WTC11 (cell line): ENCODE measurements at regions not wholly inside any gene's neighbourhood (a gene's known extent, or its start where the extent isn't known, plus 50 kb on each side); places are given as distances from the start of the nearest gene placed in this dataset.

Experiments
- ATAC-seq: fragments of 200-7000 bp; cut with Tn5 transposase; 2 replicates; pipeline ENCODE4 v1.10.0; 2021; ENCODE audit warnings: mild to moderate bottlenecking, moderate library complexity
- CTCF ChIA-PET: fragments of 300-600 bp; sonication (Branson Sonifier 250); formaldehyde crosslinking; loops from one replicate; lab custom pipeline; 2021; ENCODE audit warnings: antibody characterized with exemption; lab: Charles Lee
- POLR2A ChIA-PET: fragments of 350-600 bp; sonication (Branson Sonifier 250); formaldehyde crosslinking; loops from one replicate; lab custom pipeline; 2021; ENCODE audit warnings: antibody characterized with exemption; lab: Charles Lee
- DNase-seq: peaks from one replicate; pipeline ENCODE4 v3.0.0; 2021; ENCODE audit warnings: low spot score
- H3K27ac Mint-ChIP-seq: 2 replicates; pipeline ENCODE4 v1.8.0; 2021; ENCODE audit warnings: mixed read lengths
- H3K27me3 Mint-ChIP-seq: 2 replicates; pipeline ENCODE4 v1.8.0; 2021; ENCODE audit warnings: low read depth, mild to moderate bottlenecking, moderate library complexity, mixed read lengths
- H3K36me3 Mint-ChIP-seq: 2 replicates; pipeline ENCODE4 v1.8.0; 2021; ENCODE audit warnings: mixed read lengths
- H3K4me1 Mint-ChIP-seq: 2 replicates; pipeline ENCODE4 v1.8.0; 2022; ENCODE audit warnings: mixed read lengths
- H3K4me3 Mint-ChIP-seq: 2 replicates; pipeline ENCODE4 v1.8.0; 2021; ENCODE audit warnings: mild to moderate bottlenecking, moderate library complexity, mixed read lengths
- H3K9me3 Mint-ChIP-seq: 2 replicates; pipeline ENCODE4 v1.8.0; 2021; ENCODE audit warnings: mixed read lengths
- ATF1 ChIP-seq: sonication (generic); formaldehyde crosslinking; IDR thresholded peaks from 2 replicates; pipeline ENCODE4 v1.8.1; 2023; ENCODE audit warnings: mild to moderate bottlenecking, moderate library complexity, missing genetic modification reagents
- ELF4 ChIP-seq: sonication (generic); formaldehyde crosslinking; IDR thresholded peaks from 2 replicates; pipeline ENCODE4 v1.8.1; 2022; ENCODE audit warnings: low read depth, mild to moderate bottlenecking, moderate library complexity, missing genetic modification reagents
- ESRRA ChIP-seq: sonication (generic); formaldehyde crosslinking; IDR thresholded peaks from 2 replicates; pipeline ENCODE4 v1.8.1; 2022; ENCODE audit warnings: mild to moderate bottlenecking, missing genetic modification reagents, borderline replicate concordance
- GRHL2 ChIP-seq: fragments of 250-450 bp; sonication (Bioruptor Pico); IDR thresholded peaks from 2 replicates; pipeline ENCODE4 v1.8.0; 2022; ENCODE audit warnings: mild to moderate bottlenecking, moderate library complexity; ENCODE audit not compliant: insufficient replicate concordance, severe bottlenecking
- GTF2I ChIP-seq: fragments of 250-450 bp; sonication (Bioruptor Pico); conservative IDR thresholded peaks from 2 replicates; pipeline ENCODE4 v1.4.0; 2021; ENCODE audit warnings: mild to moderate bottlenecking
- MXD4 ChIP-seq: fragments of 250-450 bp; sonication (Bioruptor Pico); IDR thresholded peaks from 2 replicates; pipeline ENCODE4 v1.8.0; 2021; ENCODE audit warnings: mild to moderate bottlenecking, moderate library complexity, borderline replicate concordance
- NFYB ChIP-seq: sonication (generic); formaldehyde crosslinking; conservative IDR thresholded peaks from 2 replicates; pipeline ENCODE4 v1.8.0; 2022; ENCODE audit warnings: low read depth, missing genetic modification reagents
- SMAD3 ChIP-seq: sonication (generic); formaldehyde crosslinking; IDR thresholded peaks from 2 replicates; pipeline ENCODE4 v1.8.0; 2022; ENCODE audit warnings: missing genetic modification reagents, mild to moderate bottlenecking, borderline replicate concordance
- TP53 ChIP-seq: sonication (generic); formaldehyde crosslinking; IDR thresholded peaks from 2 replicates; pipeline ENCODE4 v1.8.1; 2023; ENCODE audit warnings: mild to moderate bottlenecking, missing genetic modification reagents
- ZNF121 ChIP-seq: sonication (generic); formaldehyde crosslinking; IDR thresholded peaks from 2 replicates; pipeline ENCODE4 v1.8.0; 2023; ENCODE audit warnings: missing genetic modification reagents
- ZNF671 ChIP-seq: fragments of 250-450 bp; sonication (Bioruptor Pico); IDR thresholded peaks from 2 replicates; pipeline ENCODE4 v1.8.0; 2021; ENCODE audit warnings: mild to moderate bottlenecking
- TF ChIP-seq, protein P1 (sequence below): fragments of 250-450 bp; sonication (Bioruptor Pico); IDR thresholded peaks from 2 replicates; pipeline ENCODE4 v2.1.2; 2022; ENCODE audit warnings: mild to moderate bottlenecking, moderate library complexity
- TF ChIP-seq, protein P2 (sequence below): sonication (generic); formaldehyde crosslinking; IDR thresholded peaks from 2 replicates; pipeline ENCODE4 v1.8.0; 2022; ENCODE audit warnings: mild to moderate bottlenecking, missing genetic modification reagents
- TF ChIP-seq, protein P3 (sequence below): fragments of 250-450 bp; sonication (Bioruptor Pico); IDR thresholded peaks from 2 replicates; pipeline ENCODE4 v1.9.0; 2021; ENCODE audit warnings: mild to moderate bottlenecking
- TF ChIP-seq, protein P4 (sequence below): sonication (generic); formaldehyde crosslinking; IDR thresholded peaks from 2 replicates; pipeline ENCODE4 v1.8.1; 2023; ENCODE audit warnings: mild to moderate bottlenecking, missing genetic modification reagents, borderline replicate concordance
- TF ChIP-seq, protein P5 (sequence below): fragments of 200-600 bp; IDR thresholded peaks from 2 replicates; pipeline ENCODE4 v1.8.0; 2022; ENCODE audit warnings: antibody characterized with exemption
- TF ChIP-seq, protein P6 (sequence below): sonication (generic); formaldehyde crosslinking; IDR thresholded peaks from 2 replicates; pipeline ENCODE4 v1.8.1; 2022; ENCODE audit warnings: low read depth, mild to moderate bottlenecking, moderate library complexity, missing genetic modification reagents, borderline replicate concordance
- TF ChIP-seq, protein P7 (sequence below): fragments of 250-450 bp; sonication (Bioruptor Pico); IDR thresholded peaks from 2 replicates; pipeline ENCODE4 v1.8.0; 2021; ENCODE audit warnings: mild to moderate bottlenecking

DNA sequence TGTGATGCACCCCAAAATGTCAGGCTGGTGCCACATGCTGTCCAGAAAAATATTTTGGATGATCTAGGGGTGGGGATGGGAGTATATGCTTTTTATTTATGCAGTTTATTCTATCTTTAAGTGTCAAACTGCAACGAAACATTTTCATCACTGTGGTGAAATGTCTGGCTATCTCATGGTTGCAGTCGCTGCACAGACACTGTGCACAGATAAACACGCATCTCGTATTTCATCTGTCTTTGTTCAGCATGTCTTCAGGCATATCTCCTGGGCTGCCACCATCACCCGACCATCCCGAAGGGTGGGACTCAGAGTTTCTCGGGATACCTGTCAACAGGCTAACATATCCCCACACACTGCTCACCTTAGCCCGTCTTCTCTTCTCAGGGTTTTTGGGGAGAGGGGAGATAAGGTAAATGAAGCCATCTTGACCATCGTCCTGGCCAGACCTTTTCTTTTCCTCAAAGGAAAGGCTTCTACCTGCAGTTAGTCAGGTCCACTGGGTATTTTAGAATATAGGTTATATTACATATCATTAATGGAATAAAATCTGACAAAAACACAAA is 80.7 kb upstream of the NABP1 start (continued):
- TF ChIP-seq, protein P1, sequence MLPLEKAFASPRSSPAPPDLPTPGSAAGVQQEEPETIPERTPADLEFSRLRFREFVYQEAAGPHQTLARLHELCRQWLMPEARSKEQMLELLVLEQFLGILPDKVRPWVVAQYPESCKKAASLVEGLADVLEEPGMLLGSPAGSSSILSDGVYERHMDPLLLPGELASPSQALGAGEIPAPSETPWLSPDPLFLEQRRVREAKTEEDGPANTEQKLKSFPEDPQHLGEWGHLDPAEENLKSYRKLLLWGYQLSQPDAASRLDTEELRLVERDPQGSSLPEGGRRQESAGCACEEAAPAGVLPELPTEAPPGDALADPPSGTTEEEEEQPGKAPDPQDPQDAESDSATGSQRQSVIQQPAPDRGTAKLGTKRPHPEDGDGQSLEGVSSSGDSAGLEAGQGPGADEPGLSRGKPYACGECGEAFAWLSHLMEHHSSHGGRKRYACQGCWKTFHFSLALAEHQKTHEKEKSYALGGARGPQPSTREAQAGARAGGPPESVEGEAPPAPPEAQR (CRISPR knock-in tag) = no peak
- no peak for TF ChIP-seq MXD4 (CRISPR knock-in tag)
- no peak for TF ChIP-seq GTF2I

DNA sequence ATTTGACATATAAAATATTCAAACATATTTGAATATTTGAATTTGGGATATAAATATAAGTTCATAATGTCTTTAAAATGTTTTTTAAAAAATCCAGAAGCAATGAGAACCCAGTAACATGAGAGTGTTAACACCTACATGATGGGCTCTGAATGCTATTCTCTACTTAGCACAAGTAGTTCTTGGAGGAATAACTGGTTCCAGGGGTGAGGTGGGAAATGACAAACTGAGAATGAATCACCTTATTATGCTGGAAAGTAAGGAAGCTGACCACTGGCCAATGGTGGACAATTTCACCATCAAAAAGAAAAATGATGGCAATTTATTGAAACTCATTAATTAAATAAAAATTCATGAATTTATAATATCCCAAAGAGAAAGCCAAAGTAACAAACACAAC is 79.6 kb upstream of the NABP1 start:
- TF ChIP-seq, protein P2, sequence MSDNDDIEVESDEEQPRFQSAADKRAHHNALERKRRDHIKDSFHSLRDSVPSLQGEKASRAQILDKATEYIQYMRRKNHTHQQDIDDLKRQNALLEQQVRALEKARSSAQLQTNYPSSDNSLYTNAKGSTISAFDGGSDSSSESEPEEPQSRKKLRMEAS (CRISPR knock-in tag) = no peak
- TF ChIP-seq, protein P3, sequence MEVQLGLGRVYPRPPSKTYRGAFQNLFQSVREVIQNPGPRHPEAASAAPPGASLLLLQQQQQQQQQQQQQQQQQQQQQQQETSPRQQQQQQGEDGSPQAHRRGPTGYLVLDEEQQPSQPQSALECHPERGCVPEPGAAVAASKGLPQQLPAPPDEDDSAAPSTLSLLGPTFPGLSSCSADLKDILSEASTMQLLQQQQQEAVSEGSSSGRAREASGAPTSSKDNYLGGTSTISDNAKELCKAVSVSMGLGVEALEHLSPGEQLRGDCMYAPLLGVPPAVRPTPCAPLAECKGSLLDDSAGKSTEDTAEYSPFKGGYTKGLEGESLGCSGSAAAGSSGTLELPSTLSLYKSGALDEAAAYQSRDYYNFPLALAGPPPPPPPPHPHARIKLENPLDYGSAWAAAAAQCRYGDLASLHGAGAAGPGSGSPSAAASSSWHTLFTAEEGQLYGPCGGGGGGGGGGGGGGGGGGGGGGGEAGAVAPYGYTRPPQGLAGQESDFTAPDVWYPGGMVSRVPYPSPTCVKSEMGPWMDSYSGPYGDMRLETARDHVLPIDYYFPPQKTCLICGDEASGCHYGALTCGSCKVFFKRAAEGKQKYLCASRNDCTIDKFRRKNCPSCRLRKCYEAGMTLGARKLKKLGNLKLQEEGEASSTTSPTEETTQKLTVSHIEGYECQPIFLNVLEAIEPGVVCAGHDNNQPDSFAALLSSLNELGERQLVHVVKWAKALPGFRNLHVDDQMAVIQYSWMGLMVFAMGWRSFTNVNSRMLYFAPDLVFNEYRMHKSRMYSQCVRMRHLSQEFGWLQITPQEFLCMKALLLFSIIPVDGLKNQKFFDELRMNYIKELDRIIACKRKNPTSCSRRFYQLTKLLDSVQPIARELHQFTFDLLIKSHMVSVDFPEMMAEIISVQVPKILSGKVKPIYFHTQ (CRISPR knock-in tag) = no peak
- TF ChIP-seq ESRRA (no peak), ZNF671 (CRISPR knock-in tag) (no peak), GTF2I (no peak), GRHL2 (CRISPR knock-in tag) (no peak), TP53 (CRISPR knock-in tag) (no peak), ELF4 (CRISPR knock-in tag) (no peak), ATF1 (CRISPR knock-in tag) (no peak), NFYB (no peak), ZNF121 (CRISPR knock-in tag) (no peak), SMAD3 (CRISPR knock-in tag) (no peak)
- TF ChIP-seq, protein P4, sequence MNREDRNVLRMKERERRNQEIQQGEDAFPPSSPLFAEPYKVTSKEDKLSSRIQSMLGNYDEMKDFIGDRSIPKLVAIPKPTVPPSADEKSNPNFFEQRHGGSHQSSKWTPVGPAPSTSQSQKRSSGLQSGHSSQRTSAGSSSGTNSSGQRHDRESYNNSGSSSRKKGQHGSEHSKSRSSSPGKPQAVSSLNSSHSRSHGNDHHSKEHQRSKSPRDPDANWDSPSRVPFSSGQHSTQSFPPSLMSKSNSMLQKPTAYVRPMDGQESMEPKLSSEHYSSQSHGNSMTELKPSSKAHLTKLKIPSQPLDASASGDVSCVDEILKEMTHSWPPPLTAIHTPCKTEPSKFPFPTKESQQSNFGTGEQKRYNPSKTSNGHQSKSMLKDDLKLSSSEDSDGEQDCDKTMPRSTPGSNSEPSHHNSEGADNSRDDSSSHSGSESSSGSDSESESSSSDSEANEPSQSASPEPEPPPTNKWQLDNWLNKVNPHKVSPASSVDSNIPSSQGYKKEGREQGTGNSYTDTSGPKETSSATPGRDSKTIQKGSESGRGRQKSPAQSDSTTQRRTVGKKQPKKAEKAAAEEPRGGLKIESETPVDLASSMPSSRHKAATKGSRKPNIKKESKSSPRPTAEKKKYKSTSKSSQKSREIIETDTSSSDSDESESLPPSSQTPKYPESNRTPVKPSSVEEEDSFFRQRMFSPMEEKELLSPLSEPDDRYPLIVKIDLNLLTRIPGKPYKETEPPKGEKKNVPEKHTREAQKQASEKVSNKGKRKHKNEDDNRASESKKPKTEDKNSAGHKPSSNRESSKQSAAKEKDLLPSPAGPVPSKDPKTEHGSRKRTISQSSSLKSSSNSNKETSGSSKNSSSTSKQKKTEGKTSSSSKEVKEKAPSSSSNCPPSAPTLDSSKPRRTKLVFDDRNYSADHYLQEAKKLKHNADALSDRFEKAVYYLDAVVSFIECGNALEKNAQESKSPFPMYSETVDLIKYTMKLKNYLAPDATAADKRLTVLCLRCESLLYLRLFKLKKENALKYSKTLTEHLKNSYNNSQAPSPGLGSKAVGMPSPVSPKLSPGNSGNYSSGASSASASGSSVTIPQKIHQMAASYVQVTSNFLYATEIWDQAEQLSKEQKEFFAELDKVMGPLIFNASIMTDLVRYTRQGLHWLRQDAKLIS (CRISPR knock-in tag) = no peak
- TF ChIP-seq, protein P5, sequence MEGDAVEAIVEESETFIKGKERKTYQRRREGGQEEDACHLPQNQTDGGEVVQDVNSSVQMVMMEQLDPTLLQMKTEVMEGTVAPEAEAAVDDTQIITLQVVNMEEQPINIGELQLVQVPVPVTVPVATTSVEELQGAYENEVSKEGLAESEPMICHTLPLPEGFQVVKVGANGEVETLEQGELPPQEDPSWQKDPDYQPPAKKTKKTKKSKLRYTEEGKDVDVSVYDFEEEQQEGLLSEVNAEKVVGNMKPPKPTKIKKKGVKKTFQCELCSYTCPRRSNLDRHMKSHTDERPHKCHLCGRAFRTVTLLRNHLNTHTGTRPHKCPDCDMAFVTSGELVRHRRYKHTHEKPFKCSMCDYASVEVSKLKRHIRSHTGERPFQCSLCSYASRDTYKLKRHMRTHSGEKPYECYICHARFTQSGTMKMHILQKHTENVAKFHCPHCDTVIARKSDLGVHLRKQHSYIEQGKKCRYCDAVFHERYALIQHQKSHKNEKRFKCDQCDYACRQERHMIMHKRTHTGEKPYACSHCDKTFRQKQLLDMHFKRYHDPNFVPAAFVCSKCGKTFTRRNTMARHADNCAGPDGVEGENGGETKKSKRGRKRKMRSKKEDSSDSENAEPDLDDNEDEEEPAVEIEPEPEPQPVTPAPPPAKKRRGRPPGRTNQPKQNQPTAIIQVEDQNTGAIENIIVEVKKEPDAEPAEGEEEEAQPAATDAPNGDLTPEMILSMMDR = no peak
- TF ChIP-seq, protein P6, sequence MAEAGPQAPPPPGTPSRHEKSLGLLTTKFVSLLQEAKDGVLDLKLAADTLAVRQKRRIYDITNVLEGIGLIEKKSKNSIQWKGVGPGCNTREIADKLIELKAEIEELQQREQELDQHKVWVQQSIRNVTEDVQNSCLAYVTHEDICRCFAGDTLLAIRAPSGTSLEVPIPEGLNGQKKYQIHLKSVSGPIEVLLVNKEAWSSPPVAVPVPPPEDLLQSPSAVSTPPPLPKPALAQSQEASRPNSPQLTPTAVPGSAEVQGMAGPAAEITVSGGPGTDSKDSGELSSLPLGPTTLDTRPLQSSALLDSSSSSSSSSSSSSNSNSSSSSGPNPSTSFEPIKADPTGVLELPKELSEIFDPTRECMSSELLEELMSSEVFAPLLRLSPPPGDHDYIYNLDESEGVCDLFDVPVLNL (CRISPR knock-in tag) = no peak
- TF ChIP-seq, protein P7, sequence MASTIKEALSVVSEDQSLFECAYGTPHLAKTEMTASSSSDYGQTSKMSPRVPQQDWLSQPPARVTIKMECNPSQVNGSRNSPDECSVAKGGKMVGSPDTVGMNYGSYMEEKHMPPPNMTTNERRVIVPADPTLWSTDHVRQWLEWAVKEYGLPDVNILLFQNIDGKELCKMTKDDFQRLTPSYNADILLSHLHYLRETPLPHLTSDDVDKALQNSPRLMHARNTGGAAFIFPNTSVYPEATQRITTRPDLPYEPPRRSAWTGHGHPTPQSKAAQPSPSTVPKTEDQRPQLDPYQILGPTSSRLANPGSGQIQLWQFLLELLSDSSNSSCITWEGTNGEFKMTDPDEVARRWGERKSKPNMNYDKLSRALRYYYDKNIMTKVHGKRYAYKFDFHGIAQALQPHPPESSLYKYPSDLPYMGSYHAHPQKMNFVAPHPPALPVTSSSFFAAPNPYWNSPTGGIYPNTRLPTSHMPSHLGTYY = no peak
- no peaks in the 10 kb centered on the region for H3K4me1 Mint-ChIP-seq
- POLR2A ChIA-PET = no interaction called here
- no peak overlapping the region for H3K4me3 Mint-ChIP-seq
- H3K9me3 Mint-ChIP-seq = no peaks in the 10 kb centered on the region
- H3K36me3 Mint-ChIP-seq = no peaks in the 10 kb centered on the region
- DNase-seq (no peak), ATAC-seq (no peak)
- H3K27me3 Mint-ChIP-seq = no peaks in the 10 kb centered on the region
- CTCF ChIA-PET = no interaction called here
- H3K27ac Mint-ChIP-seq = no peak overlapping the region
